ENCODE measurements at regions not wholly inside any gene's neighbourhood (a gene's known extent, or its start where the extent isn't known, plus 50 kb on each side); places are given as distances from the start of the nearest gene placed in this dataset.

GRCh38 chr20:39116020-39116419, 153.9 kb downstream of the DHX35 start:
- DNase-seq (ENCODE audit: low spot score) (no peak), ATAC-seq (no peak)
- intact Hi-C loops (cut with DNase I) = no loop called here

GRCh38 chr20:39112178-39112743, 150.1 kb downstream of the DHX35 start:
- DNase-seq (ENCODE audit: low spot score) (no peak), ATAC-seq (peak; percentile 62)
- intact Hi-C loops (cut with DNase I) = no loop called here

- intact Hi-C loops (cut with DNase I) = no loop called here
- ATAC-seq (no peak), DNase-seq (ENCODE audit: low spot score) (no peak)
Measured at GRCh38 chr20:39111359-39112177, 149.4 kb downstream of the DHX35 start.

GRCh38 chr20:39110819-39111136, 148.6 kb downstream of the DHX35 start:
- ATAC-seq (no peak), DNase-seq (ENCODE audit: low spot score) (no peak)
- intact Hi-C loops (cut with DNase I) = no loop called here

- intact Hi-C loops (cut with DNase I) = no loop called here
- DNase-seq (ENCODE audit: low spot score) (no peak), ATAC-seq (no peak)
Measured at GRCh38 chr20:39109933-39110818, 148.0 kb downstream of the DHX35 start.

- no peak for ATAC-seq
- intact Hi-C loops (cut with DNase I) = no loop called here
Measured at GRCh38 chr20:39108746-39109145, 146.6 kb downstream of the DHX35 start.

GRCh38 chr20:39107741-39108140, 145.6 kb downstream of the DHX35 start:
- ATAC-seq = no peak
- intact Hi-C loops (cut with DNase I) = no loop called here
- DNase-seq (ENCODE audit: low spot score) = no peak

More at GRCh38 chr20:39108746-39109145, 146.6 kb downstream of the DHX35 start:
- no peak for DNase-seq (ENCODE audit: low spot score)

- ATAC-seq (no peak), DNase-seq (ENCODE audit: low spot score) (no peak)
- intact Hi-C loops (cut with DNase I) = no loop called here
Measured at GRCh38 chr20:39106791-39107190, 144.6 kb downstream of the DHX35 start.

- intact Hi-C loops (cut with DNase I) = no loop called here
- no peak for ATAC-seq
- no peak for DNase-seq (ENCODE audit: low spot score)
Measured at GRCh38 chr20:39105551-39105950, 143.4 kb downstream of the DHX35 start.

GRCh38 chr20:39103732-39104131, 141.6 kb downstream of the DHX35 start:
- intact Hi-C loops (cut with DNase I) = no loop called here
- DNase-seq (ENCODE audit: low spot score) = no peak
- no peak for ATAC-seq

- no peak for DNase-seq (ENCODE audit: low spot score)
- intact Hi-C loops (cut with DNase I) = no loop called here
- ATAC-seq = no peak
Measured at GRCh38 chr20:39103305-39103704, 141.2 kb downstream of the DHX35 start.

- DNase-seq (ENCODE audit: low spot score) = no peak
- intact Hi-C loops (cut with DNase I) = no loop called here
- no peak for ATAC-seq
Measured at GRCh38 chr20:39101895-39102294, 139.8 kb downstream of the DHX35 start.

GRCh38 chr20:39100691-39101090, 138.5 kb downstream of the DHX35 start:
- intact Hi-C loops (cut with DNase I) = no loop called here
- DNase-seq (ENCODE audit: low spot score) (no peak), ATAC-seq (no peak)

GRCh38 chr20:39097889-39098288, 135.7 kb downstream of the DHX35 start:
- no peak for ATAC-seq
- intact Hi-C loops (cut with DNase I) = no loop called here
- no peak for DNase-seq (ENCODE audit: low spot score)

GRCh38 chr20:39095870-39096269, 133.7 kb downstream of the DHX35 start:
- ATAC-seq = no peak
- no peak for DNase-seq (ENCODE audit: low spot score)
- intact Hi-C loops (cut with DNase I) = no loop called here

- intact Hi-C loops (cut with DNase I) = no loop called here
- no peak for DNase-seq (ENCODE audit: low spot score)
- ATAC-seq = no peak
Measured at GRCh38 chr20:39094391-39094790, 132.2 kb downstream of the DHX35 start.

- DNase-seq (ENCODE audit: low spot score) = no peak
- intact Hi-C loops (cut with DNase I) = no loop called here
- ATAC-seq = no peak
Measured at GRCh38 chr20:39092733-39093410, 130.7 kb downstream of the DHX35 start.

- intact Hi-C loops (cut with DNase I) = no loop called here
- DNase-seq (ENCODE audit: low spot score) (no peak), ATAC-seq (no peak)
Measured at GRCh38 chr20:39090906-39091305, 128.8 kb downstream of the DHX35 start.

- intact Hi-C loops (cut with DNase I) = no loop called here
Measured at GRCh38 chr20:39089797-39090196, 127.7 kb downstream of the DHX35 start.

More at GRCh38 chr20:39089797-39090196, 127.7 kb downstream of the DHX35 start:
- no peak for DNase-seq (ENCODE audit: low spot score)
- ATAC-seq = no peak

All from sciatic nerve (tissue), 2 donors.